Body of pancreas (tissue), 4 donors: ENCODE measurements at regions not wholly inside any gene's neighbourhood (a gene's known extent, or its start where the extent isn't known, plus 50 kb on each side); places are given as distances from the start of the nearest gene placed in this dataset.

Experiments used
- POLR2A ChIP-seq, 3 donors: fragments of 450-650 bp; IDR thresholded peaks; one replicate each; pipeline ENCODE4 v1.6.1; 2016; ENCODE audit warnings: antibody characterized with exemption in 3 of 3, mild to moderate bottlenecking in 2 of 3
- TF ChIP-seq, protein P1 (sequence below), 7 experiments: fragments of 450-650 bp in 4 of 7; fragments of 200-600 bp in 3 of 7; sonication (generic) in 3 of 7; IDR thresholded peaks; one replicate each; pipeline ENCODE4 v1.5.1; 2016 to 2019; ENCODE audit warnings: antibody characterized with exemption in 7 of 7

- TF ChIP-seq POLR2A (IDR thresholded peaks at IDR 0.05), result no peak
- TF ChIP-seq, protein P1, sequence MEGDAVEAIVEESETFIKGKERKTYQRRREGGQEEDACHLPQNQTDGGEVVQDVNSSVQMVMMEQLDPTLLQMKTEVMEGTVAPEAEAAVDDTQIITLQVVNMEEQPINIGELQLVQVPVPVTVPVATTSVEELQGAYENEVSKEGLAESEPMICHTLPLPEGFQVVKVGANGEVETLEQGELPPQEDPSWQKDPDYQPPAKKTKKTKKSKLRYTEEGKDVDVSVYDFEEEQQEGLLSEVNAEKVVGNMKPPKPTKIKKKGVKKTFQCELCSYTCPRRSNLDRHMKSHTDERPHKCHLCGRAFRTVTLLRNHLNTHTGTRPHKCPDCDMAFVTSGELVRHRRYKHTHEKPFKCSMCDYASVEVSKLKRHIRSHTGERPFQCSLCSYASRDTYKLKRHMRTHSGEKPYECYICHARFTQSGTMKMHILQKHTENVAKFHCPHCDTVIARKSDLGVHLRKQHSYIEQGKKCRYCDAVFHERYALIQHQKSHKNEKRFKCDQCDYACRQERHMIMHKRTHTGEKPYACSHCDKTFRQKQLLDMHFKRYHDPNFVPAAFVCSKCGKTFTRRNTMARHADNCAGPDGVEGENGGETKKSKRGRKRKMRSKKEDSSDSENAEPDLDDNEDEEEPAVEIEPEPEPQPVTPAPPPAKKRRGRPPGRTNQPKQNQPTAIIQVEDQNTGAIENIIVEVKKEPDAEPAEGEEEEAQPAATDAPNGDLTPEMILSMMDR (IDR thresholded peaks at IDR 0.05), result no peak
These were observed 252.1 kb downstream of the CDCA7 start for GRCh38 chr2:173606619-173607248.
